HG03354 (cell line): ENCODE measurements at regions not wholly inside any gene's neighbourhood (a gene's known extent, or its start where the extent isn't known, plus 50 kb on each side); places are given as distances from the start of the nearest gene placed in this dataset.

ENCODE experiments used
- ATAC-seq: cut with Tn5 transposase; IDR thresholded peaks from one replicate; pipeline ENCODE4 v1.9.1; 2021; ENCODE audit warnings: mild to moderate bottlenecking; ENCODE audit not compliant: unreplicated experiment, poor library complexity, severe bottlenecking

DNA sequence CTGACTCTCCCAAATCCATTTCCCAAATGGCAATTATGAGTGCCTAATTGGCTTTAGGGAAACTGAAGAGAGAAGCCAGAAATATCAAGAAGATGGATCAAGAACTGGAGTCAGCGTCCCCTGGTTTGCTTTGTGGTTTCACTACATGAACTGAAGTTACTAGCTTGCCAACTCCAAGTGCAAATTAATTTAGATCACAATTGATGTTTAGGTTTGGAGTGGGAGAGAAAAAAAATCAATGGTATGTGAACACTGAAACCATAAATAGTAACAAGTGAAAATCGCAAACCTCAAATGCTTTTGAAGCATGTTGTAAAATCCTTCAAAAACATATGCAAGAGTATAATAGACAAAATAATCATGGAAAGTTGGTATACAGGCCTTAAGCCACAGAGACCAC is 1528.6 kb upstream of the SLC10A2 start:
- no peak for ATAC-seq

DNA sequence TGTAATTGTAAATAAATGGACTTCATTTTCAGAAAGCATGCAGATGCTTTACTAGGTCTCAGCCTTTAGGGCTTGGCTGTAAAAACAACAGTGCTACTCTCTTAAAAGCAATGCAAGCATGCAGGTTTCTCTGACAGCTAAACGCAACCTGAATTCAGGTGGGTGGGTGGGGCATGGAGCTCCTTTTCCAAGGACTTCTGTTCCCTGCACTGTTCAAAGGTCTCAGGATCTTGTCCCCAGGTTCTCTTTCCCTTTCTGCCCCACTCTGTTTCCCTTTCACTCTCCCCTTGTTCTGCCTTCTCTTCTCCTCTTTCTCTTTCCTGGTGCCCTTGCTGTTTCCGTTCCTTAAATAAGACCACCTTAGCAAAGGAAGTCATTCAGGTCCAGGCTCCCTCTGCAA is 1527.5 kb upstream of the SLC10A2 start:
- ATAC-seq, result no peak

DNA sequence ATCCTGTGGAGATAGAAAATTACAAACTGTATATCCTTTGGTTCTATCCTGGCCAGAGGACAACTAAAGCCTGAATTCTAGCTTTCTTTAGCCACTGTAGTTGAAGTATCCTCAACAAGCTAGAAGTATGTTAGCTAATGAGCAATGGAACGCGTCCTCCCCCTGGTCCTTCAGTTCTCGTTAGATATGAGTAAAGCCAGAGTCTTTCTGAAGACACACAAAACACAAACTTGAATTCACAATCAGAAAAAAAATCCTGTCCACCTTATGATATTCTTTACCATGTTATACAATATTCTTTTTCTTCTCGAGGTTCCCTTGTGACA is 1527.0 kb upstream of the SLC10A2 start:
- no peak for ATAC-seq

GRCh38 chr13:104592545-104593250 is 1526.5 kb upstream of the SLC10A2 start:
- no peak for ATAC-seq

DNA sequence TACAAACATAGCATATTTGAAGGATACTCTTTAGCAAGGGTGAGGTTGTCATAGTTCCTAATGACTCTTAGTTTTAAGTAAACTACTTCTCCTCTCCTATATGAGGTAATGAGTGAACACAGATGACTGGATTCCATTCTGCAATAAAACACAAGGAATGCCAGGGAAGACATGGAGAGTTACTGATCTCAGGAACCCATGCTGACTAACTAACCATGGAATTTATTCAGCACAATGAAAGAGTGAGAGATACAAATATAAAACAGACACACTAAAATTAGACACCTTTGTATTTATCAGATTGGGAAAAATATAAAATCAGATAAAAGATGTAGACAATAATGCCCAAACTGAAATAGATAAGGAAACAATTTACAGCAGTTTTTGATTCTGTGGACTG is 1525.9 kb upstream of the SLC10A2 start:
- no peak for ATAC-seq

DNA sequence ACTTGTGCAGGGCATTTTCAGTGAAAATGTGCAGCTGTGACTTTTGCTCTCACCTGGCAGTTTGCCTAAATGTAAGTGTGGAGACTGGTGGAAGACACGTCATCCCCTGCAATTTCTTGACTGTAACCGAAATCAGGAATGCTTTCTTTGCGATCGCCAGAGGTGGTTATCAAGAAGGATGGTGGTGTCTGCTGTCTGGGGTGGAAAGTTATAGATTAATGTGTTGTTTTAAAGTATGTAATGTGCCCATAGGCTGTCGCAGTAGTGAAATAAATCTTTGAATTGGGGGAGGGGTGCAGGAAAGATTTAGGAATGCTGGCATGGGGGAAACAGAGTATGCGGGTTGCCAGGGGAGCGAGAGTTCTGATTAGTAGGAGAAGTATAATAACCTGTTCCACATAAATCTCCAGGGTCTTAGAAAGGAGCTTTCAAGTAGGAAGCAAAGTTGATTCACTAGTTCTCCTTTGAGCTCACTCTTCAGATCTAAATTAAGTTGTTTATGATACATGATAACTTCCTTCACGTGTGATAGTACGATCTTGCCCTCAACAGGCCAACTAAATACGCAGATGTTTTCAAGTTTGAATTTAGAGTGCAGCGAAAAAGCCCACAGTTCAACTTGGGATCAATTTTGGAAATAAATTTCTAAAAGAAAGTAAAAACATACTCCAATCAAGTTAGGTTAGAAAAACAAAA is 1520.0 kb upstream of the SLC10A2 start:
- no peak for ATAC-seq

- no peak for ATAC-seq
Observed at GRCh38 chr13:104584481-104584880, 1518.3 kb upstream of the SLC10A2 start.

GRCh38 chr13:104580931-104581330 is 1514.7 kb upstream of the SLC10A2 start:
- ATAC-seq, result no peak

GRCh38 chr13:104577071-104577815 is 1511.0 kb upstream of the SLC10A2 start:
- ATAC-seq, result no peak

- no peak for ATAC-seq
Observed at GRCh38 chr13:104571893-104572229, 1505.6 kb upstream of the SLC10A2 start.

- ATAC-seq, result no peak
Observed at GRCh38 chr13:104571161-104571892, 1505.1 kb upstream of the SLC10A2 start.

DNA sequence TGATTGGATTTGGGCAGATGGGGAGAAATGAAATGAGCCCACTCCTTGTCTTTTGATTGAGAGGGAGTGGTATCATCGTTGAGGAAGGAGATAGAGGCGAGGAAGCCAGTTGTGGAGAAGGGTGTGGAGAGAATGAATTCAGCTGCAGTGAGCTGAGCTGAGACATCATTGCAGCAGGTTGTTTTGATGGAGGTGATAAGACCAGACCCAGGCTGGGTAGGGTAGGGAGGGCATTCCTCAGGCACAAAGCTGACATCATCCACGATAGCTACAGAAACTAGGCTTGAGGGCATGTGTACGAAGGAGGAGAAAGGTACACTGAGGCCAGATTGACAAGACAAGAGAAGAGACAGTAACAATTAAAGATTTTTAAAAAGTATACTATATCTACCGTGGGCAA is 1500.9 kb upstream of the SLC10A2 start:
- no peak for ATAC-seq

DNA sequence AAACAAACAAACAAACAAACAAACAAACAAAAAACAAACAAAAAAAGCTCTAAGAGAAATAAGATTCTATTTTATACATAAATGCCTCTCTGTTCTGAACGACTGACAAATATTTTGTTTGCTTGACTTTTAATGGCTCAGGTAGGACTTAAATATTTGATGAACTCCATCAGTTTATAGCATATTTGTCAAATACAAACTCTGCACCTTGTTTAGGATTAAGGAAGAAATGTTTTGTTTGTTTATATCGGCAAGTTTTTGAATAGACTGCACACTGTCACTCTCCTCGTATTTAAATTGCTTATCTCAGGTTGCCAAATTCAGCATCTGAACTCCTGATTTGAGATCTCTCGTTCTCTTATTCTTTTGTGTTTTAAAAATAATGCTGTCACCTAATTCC is 1499.7 kb upstream of the SLC10A2 start:
- ATAC-seq, result no peak

DNA sequence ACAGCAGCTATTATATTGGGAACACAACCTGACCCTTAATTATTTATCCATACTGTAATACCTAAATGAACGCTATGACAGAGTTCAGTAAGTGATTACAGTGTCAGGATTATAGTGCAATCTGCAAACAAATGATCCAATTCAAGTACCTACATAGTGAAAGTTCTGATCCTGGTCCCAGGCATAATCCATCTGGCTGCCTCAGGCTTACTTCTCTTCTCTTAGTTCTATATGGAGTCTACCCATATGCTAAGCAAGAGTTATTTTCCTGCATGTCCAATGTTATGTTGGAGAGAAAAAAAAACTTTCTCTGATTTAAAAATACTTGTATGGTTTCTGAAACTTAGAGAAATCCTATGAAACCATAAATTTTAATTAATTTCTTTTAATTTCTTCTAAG is 1487.7 kb upstream of the SLC10A2 start:
- no peak for ATAC-seq

- ATAC-seq, result no peak
Observed at GRCh38 chr13:104553186-104553585, 1487.0 kb upstream of the SLC10A2 start.

GRCh38 chr13:104534847-104535246 is 1468.6 kb upstream of the SLC10A2 start:
- ATAC-seq, result no peak

- no peak for ATAC-seq
Observed at GRCh38 chr13:104532132-104532531, 1465.9 kb upstream of the SLC10A2 start.

- no peak for ATAC-seq
Observed at GRCh38 chr13:104530741-104531140, 1464.5 kb upstream of the SLC10A2 start.

DNA sequence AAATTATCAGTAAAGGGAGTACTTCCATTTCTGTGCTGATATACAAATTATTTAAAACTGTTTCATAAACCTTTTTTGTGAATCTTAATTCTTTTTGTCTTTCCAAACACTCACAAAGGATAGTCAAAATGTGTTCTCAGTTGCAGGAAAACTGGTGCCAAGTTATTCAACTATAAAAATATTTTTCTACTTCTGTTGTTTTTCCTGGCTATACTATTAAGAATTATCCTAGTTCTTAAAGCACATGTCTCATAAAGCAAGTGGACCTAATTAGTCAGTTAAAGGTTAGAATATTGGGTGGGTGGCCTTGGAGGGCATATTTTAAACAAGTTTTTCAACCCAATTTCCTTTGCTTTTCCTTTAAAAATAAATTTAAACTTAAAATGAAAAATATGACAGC is 1460.3 kb upstream of the SLC10A2 start:
- no peak for ATAC-seq

DNA sequence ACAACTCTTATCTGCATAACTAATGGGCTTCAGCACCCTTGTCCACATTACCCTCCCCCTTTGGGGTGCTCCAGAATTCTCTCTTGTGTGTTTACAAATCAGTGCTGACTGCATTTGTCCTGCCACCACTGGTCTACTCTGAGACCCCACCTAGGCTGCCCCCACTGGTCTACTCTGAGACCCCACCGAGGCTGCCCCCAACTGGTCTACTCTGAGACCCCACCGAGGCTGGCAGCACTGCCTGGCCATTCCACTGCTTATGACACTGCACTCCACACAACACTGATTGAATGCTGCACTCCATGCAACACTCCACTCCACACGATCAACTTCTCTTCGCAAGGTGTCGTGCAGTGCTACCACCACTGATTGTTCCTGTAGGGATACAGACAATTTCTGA is 1459.2 kb upstream of the SLC10A2 start:
- no peak for ATAC-seq
